RWPE1 (cell line): ENCODE measurements at regions not wholly inside any gene's neighbourhood (a gene's known extent, or its start where the extent isn't known, plus 50 kb on each side); places are given as distances from the start of the nearest gene placed in this dataset.
"Not testable (repeated sequence)": the region's sequence is repeated elsewhere in the genome, so short reads cannot be mapped to it uniquely, and the experiment has no call there.

Experiments
- CTCF ChIA-PET: fragments of 350-600 bp; sonication (Branson Sonifier 250); formaldehyde crosslinking; extraction: SDS; loops from one replicate; lab custom pipeline; 2021; lab: Yijun Ruan, JAX
- POLR2A ChIA-PET: fragments of 400-600 bp; formaldehyde crosslinking; extraction: SDS; loops from one replicate; lab custom pipeline; 2020; ENCODE audit warnings: antibody characterized with exemption; ENCODE audit not compliant: low non-redundant PET; lab: Yijun Ruan, JAX
- DNase-seq: peaks from one replicate; pipeline ENCODE4 v3.0.0; 2012; ENCODE audit warnings: low spot score
- H3K27ac ChIP-seq: fragments of 450-650 bp; 2 replicates; pipeline ENCODE4 v1.5.1; 2017
- CTCF ChIP-seq: fragments of 450-650 bp; conservative IDR thresholded peaks from 2 replicates; pipeline ENCODE4 v1.5.1; 2017; ENCODE audit warnings: low read depth, mild to moderate bottlenecking

DNA sequence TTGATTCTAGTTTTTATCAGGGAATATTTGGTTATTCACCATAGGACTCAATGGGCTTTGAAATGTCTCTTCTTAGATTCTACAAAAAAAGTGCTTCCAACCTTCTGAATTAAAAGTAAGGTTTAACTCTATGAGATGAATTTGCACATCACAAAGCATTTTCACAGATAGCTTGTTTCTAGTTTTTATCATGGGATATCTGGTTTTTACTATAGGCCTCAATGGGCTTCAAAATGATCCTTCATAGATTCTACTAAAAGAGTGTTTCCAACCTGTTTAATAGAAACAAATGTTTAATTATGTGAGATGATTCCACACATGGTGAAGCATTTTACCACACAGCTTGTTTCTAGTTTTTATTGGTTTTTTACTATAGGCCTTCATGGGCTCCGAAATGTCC, 560.7 kb downstream of the KCNJ18 start:
- no peak overlapping the region for H3K27ac ChIP-seq
- POLR2A ChIA-PET = no interaction called here
- CTCF ChIA-PET = no interaction called here
- DNase-seq = no peak
- no peak for TF ChIP-seq CTCF

DNA sequence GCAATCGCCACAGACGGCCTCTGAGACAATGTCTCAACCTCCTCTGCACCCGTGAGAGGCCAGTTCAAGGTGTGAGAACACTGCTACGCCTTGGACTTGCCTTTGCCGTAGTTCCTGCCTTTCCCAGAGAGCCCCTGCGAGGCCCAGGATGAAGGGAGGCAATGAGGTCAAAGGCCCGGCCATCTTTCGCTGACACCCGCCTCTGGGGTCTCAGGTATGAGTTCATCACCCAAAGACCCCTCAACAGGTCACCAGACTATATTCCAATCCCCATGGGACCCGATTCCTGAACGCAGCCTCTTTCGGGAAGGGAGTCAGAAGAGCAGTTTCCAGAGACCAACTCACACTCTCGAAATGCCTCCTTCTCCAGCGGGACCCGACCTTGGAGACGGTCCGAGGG, 573.5 kb downstream of the KCNJ18 start:
- ChIA-PET CTCF (no interaction called here), POLR2A (no interaction called here)
- no peak for DNase-seq
- no peak for TF ChIP-seq CTCF
- H3K27ac ChIP-seq = no peak overlapping the region

DNA sequence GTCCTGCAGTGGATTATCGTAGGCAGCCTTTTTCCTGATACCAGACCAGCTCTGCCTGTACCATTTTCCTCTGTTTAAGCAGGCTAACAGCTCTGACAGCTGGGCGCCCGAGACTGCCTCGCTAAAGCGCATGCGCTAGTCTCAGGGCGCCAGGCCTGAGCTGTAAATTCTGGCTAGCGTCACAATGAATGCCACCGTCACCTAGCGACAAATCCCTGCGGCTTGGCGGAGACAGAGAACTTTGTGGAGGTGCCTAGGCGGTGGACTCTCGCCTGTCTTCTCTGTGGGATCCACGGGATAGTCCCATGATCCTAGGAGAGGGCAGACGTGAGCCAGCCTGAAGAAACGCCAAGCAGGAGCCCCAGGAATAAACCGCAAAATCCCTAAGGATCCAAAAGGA, 573.9 kb downstream of the KCNJ18 start:
- no peak for DNase-seq
- ChIA-PET CTCF (no interaction called here), POLR2A (no interaction called here)
- no peak overlapping the region for H3K27ac ChIP-seq
- no peak for TF ChIP-seq CTCF

DNA sequence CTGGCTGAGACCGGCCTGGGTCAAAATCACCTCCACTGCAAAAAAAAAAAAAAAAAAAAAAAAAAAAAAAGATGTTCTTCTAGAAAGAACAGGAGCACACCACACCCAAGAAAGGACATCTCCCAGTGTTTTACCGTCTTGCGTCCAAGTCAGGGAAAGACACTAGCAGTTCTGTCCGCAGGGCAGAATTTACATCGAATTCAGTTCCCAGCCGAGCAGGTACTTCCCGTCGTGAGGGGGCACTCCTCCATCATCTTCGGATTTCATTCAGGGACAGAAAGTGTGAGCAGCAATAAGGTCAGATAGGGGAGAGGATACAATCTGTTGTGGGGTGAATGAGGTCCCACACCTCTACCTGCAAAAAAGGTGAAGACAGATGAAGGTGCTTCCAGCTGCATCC, 574.7 kb downstream of the KCNJ18 start:
- no peak for DNase-seq
- no peak overlapping the region for H3K27ac ChIP-seq
- CTCF ChIA-PET = no interaction called here
- POLR2A ChIA-PET = no interaction called here
- no peak for TF ChIP-seq CTCF

DNA sequence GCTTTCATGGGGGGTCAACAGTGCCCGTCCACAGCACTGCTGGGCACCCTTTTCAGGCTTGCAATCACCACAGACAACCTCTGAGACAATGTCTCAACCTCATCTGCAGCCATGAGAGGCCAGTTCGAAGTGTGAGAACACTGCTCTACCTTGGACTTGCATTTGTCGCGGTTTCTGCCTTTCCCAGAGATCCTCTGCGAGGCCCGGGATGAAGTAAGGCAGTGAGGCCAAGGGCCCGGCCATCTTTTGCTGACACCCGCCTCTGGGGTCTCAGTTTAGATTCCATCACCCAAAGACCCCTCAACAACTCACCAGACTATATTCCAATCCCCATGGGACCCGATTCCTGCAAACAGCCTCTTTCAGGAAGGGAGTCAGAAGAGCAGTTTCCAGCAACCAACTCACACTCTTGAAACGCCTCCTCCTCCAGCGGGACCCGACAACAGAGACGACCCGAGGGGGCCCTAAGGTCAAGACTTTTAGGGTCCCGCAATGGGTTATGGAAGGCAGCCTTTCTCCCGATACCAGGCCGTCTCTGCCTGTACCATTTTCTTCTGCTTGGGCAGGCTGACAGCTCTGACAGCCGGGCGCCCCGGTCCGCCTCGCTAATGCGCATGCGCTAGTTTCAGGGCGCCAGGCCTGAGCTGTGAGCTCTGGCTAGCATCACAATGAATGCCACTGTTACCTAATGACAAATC, 576.0 kb downstream of the KCNJ18 start:
- ChIA-PET POLR2A (no interaction called here), CTCF (no interaction called here)
- no peak for TF ChIP-seq CTCF
- DNase-seq = no peak
- no peak overlapping the region for H3K27ac ChIP-seq

DNA sequence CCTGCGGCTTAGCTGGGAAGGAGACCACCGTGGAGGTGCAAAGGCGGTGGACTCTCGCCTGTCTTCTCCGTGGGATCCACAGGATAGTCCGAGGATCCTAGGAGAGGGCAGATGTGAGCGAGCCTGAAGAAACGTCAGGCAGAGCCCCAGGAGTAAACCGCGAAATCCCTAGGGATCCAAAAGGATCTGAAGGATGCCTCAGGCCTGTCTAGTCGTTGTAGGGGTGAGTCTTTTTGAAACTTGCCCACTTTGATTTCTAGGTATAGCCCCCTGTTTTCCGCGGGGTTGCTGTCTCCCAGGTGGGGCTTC, 576.5 kb downstream of the KCNJ18 start:
- no peak for TF ChIP-seq CTCF
- no peak for DNase-seq
- no peak overlapping the region for H3K27ac ChIP-seq
- ChIA-PET CTCF (no interaction called here), POLR2A (no interaction called here)

DNA sequence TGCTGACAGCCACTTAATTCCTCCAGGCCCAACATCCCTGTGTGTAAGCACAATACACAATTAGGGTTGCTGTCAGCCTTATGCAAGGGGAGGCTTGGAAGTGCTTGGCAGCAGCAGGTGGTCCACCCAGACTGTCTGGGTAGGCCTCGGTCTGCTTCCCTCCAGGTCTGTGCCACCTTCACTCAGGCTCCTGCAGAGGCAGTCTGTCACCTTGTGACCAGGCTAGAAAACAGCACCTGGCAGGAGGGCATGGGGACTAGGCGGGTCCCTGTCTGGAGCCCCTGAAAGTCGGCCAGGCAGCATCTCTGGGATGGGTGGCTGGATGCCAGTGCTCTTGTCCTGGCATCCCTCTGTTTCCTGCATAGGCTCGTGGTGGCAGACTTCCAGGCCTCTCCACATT, 578.1 kb downstream of the KCNJ18 start:
- CTCF ChIA-PET = no interaction called here
- no peak for DNase-seq

GRCh38 chr17:22270809-22271208, 578.5 kb downstream of the KCNJ18 start:
- CTCF ChIA-PET = not testable (repeated sequence)

More for the DNA sequence above, 578.1 kb downstream of the KCNJ18 start:
- no peak for TF ChIP-seq CTCF
- POLR2A ChIA-PET = no interaction called here
- H3K27ac ChIP-seq = no peak overlapping the region

More at GRCh38 chr17:22270809-22271208, 578.5 kb downstream of the KCNJ18 start:
- H3K27ac ChIP-seq, POLR2A ChIA-PET, DNase-seq: not testable (repeated sequence)
